Inferior parietal cortex (tissue), 1 donor: ENCODE measurements at regions not wholly inside any gene's neighbourhood (a gene's known extent, or its start where the extent isn't known, plus 50 kb on each side); places are given as distances from the start of the nearest gene placed in this dataset.
"Not testable (repeated sequence)": the region's sequence is repeated elsewhere in the genome, so short reads cannot be mapped to it uniquely, and the experiment has no call there.

Experiments used
- DNase-seq: peaks from one replicate; pipeline ENCODE4 v3.0.0-alpha.2; 2016; ENCODE audit errors: extremely low spot score

DNA sequence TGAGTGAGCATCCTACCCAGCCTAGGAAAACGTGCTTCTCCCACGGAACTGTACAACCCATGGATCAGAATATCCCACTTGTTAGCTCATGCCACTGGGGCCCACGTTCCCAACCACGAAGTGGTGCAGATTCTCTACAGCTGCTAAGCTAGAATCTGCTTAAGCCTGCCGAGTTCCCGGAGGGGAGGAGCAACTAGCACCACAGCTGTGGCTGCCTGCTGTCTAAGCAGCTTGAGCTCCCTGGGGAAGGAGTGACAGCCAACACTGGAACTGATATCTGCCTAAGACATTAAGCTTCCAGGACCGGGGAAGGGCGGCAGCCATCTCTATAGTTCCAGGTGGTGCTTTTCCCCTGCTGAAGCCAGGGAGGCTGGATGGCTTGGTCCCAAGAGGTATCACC lies 334.7 kb upstream of the CHRM2 start:
- DNase-seq = no peak

DNA sequence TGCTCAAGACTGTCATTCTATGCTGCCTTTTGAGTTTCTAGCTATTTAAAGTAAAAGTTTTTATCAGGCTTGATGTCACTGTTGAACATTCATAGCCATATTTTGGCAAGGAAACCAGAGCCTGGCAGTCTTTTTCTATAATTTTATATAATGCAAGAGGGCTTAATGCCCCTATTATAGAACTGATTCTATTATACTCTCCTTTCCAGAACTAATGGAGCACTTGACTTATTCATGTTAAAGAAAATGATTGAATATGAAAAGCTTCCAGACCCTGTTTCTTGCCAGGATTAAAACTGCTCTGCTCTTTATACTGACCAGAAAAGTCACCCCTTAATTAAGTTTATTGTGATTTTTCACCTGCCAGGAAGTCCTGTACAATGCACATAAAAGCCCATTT lies 337.6 kb upstream of the CHRM2 start:
- no peak for DNase-seq

- no peak for DNase-seq
Observed at GRCh38 chr7:136528329-136528728, 340.1 kb upstream of the CHRM2 start.

DNA sequence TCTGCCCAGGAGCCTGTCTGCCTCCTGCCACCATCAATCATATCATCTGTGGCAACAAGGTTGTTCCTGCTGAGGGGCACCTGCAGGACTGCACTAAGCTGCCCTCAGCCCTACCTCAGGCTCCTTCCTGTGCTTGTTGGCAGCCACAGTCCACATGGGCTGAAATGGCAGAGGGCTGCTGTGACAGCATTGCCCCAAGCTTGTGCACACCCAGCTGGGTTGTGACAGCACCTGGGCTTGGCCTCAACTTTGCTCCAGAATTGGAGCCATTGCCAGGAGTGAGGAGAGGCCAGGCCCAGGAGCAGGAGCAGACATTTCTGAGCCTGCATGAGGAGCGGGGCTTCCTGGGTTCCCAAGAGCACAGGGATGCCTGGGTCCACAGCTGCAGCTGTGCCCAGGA lies 340.9 kb upstream of the CHRM2 start:
- DNase-seq = no peak

DNA sequence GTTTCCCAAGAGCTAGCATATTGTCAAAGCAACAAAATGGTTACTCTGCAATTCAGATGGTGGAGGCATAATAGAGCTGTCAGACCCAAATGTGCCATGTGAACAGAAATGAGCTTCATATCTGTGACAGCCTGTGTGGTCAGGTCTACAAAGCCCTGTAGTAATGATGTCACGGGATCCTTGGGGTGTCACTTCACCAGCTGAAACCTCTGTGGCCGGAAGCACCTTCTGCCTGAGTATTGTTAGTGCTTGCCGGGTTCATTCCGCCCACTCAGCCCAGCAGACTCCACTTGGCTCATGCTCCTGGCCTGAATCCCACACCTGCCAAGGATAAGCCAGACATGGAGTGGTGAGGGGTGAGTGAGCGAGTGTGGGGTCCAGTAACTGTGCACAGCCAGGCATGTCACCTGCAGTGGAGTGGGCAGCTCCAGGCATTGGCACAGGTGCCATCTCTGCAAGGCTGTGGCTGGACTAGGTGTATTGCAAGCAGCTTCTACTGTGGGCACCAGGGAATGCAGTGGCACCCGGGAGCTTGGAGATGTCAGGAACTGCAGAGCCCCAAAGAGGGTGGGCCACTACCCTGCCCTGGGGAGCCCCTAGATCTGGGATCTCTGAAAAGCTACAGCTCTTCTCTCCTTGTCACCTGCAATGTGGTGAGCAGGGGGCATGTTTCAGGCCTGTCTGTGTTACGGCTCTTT lies 341.9 kb upstream of the CHRM2 start:
- no peak for DNase-seq

DNA sequence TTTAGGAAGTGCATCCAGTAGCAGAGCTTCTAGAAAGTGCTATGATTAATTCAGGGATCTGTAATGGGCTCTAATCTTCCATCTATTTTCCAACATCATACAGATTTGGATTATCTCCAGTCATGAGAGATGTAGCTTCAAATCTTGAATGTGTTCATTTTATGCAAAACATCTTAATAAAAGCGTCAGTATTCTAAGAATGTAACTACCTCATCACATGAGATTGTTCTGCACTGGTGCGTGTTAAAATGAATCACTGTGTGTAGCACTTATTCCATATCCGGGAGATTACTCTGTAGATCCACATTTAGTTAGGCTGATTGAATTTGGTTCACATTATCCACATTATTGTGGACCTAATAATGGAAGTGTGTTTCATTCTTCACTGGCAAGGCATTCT lies 344.9 kb upstream of the CHRM2 start:
- no peak for DNase-seq

DNA sequence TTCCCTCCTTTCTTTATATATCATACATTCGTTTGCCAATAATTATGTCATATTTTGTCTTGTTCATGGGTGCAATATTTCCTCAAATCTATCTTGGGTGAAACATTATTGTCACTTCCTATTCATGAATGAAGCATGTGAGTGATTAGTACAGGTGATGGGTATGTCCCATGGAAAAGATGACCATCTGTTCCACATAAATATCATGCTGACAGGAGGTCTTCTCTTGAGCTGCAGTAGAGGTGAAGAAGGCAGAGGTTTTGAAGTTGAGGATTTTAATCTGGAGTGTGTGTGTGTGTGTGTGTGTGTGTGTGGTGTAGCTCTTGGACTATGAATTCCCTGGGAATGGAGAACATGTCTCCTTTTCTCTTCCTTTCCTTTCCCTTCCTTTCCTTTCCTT lies 350.5 kb upstream of the CHRM2 start:
- no peak for DNase-seq

DNA sequence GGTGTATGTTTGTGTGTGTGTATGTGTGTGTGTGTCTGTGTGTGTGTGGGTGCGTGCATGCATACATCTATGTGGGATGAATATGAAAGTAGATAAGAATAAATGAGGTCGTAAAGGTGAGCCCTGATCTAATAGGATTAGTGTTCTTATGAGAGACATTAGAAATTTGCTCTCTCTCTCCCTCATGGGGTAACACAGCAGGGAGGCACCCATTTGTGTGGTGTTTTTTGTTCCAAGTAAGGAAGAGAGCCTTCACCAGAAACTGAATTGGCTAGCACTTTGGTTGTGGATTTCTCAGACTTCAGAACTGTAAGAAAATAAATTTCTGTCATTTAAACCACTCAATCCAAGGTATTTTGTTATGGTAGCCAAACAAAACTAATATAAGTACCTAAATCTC lies 353.7 kb upstream of the CHRM2 start:
- DNase-seq = no peak

DNA sequence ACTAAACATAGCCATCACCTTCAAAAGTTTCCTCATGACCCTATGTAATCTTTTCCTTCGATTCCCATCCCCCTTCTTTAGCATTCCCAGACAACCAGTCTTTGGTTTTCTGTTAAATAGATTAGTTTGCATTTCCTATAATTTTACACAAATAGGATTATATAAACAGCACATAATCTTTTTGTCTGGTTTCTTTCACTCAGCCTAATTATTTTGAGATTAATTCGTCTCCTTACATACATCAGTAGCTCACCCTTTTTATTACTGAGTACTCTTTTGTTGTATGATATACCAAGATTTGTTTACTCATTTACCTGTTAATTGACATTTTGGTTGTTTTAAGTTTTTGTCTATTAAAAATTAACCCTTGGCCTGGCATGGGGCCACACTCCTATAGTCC lies 354.7 kb upstream of the CHRM2 start:
- no peak for DNase-seq

GRCh38 chr7:136509466-136509865 lies 359.0 kb upstream of the CHRM2 start:
- DNase-seq = no peak

- no peak for DNase-seq
Observed at GRCh38 chr7:136502162-136502561, 366.3 kb upstream of the CHRM2 start.

GRCh38 chr7:136501151-136501550 lies 367.3 kb upstream of the CHRM2 start:
- no peak for DNase-seq

DNA sequence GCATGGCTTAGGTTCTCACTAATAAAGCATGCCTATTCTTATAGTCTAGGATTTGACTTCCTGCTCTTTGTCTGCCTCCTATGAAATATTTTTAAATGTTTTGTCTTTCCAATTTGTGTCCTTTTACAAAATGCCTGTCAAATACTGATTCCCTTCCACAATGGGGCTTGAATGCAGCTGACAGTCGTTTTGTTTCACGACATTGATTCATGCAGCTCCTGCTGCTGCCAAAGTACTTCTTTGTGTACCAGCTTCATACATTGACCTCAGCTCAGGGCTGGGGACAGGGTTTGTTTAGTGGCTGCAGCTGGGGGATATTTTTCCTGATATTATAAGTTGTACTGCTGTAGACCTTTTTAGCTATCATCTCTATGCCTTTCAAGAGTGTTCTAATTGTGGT lies 371.9 kb upstream of the CHRM2 start:
- DNase-seq = peak; percentile 8

DNA sequence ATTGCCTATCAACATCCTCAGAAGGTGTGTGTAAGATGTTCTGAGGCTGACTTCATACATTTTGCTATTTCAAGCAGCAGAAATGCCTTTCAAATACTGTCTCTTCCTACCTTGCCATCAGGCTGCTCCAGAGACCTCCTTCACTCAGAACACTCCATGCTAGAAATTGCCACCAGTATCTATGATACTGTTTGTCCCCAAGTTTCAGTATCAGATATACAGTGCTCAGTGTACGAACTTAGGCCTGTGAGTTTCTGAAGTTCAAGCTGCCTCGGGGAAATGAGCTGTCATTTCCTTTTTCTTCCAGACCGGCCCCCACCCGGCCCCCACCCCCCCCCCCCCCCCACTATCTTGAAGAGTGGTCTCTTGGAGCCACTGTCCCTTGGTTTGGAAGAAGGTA lies 373.4 kb upstream of the CHRM2 start:
- no peak for DNase-seq

- DNase-seq = no peak
Observed at GRCh38 chr7:136492366-136492765, 376.1 kb upstream of the CHRM2 start.

GRCh38 chr7:136489808-136490207 lies 378.6 kb upstream of the CHRM2 start:
- DNase-seq = no peak

DNA sequence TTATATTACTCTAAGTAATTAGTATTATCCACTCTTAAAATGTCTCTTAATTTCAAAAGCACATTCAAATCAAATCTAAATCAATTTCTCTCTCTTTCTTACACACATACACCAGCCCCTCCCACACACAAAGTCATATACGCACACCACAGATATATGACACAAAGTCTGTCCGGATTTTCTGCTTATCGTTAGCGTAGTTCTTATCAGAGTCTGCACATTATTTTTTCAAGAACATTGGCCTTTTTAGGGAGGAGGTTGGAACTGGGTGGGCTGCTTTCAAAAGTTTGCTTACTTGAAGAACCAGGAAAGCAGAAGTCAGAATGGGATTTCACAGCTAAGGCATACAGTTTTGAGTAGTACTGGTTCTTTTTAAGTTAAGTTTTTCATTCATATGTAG lies 387.6 kb upstream of the CHRM2 start:
- no peak for DNase-seq

DNA sequence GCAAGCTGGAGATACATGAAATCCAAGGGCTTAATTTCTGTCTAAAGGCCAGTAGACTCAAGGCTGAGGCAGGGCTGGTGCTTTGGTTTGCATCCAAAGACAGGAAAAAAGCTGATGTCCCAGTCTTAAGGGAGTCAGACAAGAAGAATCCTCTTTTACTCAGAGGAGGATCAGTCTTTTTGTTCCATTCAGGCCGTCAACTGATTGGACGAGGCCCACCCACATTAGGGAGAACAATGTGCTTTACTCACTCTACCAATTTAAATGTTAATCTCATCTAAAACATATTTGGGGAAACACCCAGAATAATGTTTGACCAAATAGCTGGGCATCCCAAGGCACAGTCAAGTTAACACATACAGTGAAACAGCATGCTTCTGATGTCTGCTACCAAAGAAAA lies 388.5 kb upstream of the CHRM2 start:
- no peak for DNase-seq

- no peak for DNase-seq
Observed at GRCh38 chr7:136470179-136470578, 398.3 kb upstream of the CHRM2 start.

DNA sequence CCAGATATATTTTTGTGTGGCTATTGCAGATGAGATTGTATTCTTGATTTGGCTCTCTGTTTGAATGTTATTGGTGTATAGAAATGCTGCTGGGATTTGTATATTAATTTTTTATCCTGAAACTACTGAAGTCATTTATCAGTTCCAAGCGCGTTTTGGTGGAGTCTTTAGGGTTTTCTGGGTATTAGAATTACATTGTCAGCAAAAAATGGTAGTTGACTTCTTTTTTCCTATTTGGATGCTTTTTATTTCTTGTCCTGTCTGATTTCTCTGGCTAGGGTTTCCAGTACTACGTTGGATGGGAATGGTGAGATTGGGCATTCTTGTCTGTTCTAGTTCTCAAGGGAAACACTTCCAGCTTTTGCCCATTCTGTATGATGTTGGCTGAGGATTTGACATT lies 415.5 kb upstream of the CHRM2 start:
- DNase-seq = no peak

- no peak for DNase-seq
Observed at GRCh38 chr7:136446751-136447150, 421.7 kb upstream of the CHRM2 start.

GRCh38 chr7:136441835-136442234 lies 426.6 kb upstream of the CHRM2 start:
- DNase-seq = no peak

GRCh38 chr7:136431736-136432135 lies 436.7 kb upstream of the CHRM2 start:
- not testable (repeated sequence) for DNase-seq

GRCh38 chr7:136424058-136424457 lies 444.4 kb upstream of the CHRM2 start:
- no peak for DNase-seq
